HG03196 (cell line): ENCODE measurements at regions not wholly inside any gene's neighbourhood (a gene's known extent, or its start where the extent isn't known, plus 50 kb on each side); places are given as distances from the start of the nearest gene placed in this dataset.
"Not testable (repeated sequence)": the region's sequence is repeated elsewhere in the genome, so short reads cannot be mapped to it uniquely, and the experiment has no call there.

ENCODE experiments used
- ATAC-seq: cut with Tn5 transposase; IDR thresholded peaks from one replicate; pipeline ENCODE4 v1.9.1; 2021; ENCODE audit not compliant: unreplicated experiment

DNA sequence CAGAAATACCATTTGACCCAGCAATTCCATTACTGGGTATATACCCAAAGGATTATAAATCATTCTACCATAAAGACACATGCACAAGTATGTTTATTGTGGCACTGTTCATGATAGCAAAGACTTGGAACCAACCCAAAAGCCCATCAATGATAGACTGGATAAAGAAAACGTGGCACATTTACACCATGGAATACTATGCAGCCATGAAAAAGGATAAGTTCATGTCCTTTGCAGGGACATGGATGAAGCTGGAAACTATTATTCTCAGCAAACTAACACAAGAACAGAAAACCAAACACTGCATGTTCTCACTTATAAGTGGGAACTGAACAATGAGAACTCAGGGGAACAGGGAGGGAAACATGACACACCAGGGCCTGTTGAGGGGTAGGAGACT lies 1103.4 kb downstream of the TBL1XR1 start:
- not testable (repeated sequence) for ATAC-seq

DNA sequence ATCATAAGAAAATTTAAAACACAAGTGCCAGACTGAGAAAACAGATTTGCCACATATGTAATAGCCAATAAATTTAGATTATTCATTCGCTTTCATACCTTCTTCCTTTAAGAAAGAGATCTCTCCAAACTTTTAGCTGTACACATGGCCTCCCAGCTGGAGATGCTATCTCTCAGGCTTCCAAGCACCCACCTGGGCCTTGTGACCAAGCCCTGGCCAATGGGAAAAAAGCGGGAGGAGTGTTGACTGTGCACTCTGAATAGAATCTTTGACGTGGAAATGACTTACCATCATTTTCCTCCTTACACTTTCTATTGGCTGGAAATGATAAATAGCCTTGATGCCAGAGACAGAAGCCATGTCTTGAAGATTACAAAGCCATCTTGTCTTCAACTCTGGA lies 1106.6 kb downstream of the TBL1XR1 start:
- no peak for ATAC-seq

DNA sequence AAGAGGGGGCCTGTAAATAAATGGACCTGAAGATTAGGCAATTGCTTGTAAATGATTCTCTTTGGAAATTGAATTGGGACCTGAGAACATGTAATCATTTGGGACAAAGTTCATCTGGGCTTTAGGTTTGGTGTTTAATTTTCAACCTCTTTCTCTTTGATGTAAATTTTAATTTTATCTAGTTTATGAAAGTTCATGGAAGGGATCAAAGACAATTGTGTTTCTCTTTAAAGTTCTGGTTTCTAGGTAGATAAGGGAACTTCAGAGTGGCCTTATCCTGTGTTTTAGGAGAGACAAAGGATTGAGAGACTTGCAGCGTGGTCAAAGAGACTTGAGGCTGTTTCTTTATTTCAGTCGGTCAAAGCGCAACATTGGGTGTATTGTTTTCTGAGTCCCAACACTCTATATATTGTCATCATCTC lies 1108.3 kb downstream of the TBL1XR1 start:
- ATAC-seq, result no peak

DNA sequence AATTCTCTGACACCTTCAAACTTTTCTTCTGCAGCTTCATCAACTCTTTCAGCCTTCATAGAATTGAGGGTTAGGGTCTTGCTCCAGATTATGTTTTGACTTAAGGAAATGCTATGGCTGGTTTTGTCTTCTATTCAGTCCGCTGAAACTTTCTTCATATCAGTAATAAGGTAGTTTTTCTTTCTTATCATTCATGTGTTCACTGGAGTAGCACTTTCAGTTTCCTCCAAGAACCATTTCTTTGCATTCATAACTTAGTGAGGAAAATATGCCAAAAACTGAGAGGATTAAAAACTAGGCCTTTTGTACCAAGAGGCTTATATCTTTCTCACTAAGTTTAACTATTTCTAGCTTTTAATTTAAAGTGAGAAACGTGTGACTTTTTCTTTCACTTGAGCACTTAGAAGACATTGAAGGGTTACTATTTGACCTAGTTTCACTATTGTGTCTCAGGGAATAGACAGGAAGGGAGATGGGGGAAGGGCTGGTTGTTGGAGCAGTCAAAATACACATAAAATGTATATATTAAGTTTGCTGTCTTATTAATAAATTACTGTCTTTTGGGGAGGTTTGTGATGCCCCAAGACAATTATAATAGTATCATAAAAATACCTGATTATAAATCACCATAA lies 1110.1 kb downstream of the TBL1XR1 start:
- no peak for ATAC-seq

DNA sequence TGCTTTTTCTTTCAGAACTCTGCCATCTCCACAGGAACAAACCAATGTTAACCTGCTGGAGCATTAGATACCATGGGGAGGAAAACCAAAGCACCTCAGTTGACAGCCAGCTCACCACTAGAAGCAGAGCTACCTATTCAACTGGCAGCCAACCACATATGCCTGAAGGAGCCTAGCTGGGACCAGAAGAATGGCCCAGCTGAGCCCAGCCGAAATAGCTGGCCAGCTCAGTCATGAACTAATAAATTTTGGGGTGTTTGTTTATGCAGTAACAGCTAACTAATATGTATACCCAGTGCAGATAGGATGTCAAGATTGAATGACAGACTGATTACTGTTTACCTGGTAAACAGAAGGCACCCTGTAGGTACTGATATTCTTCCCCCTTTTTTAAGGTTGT lies 1117.5 kb downstream of the TBL1XR1 start:
- ATAC-seq, result no peak

DNA sequence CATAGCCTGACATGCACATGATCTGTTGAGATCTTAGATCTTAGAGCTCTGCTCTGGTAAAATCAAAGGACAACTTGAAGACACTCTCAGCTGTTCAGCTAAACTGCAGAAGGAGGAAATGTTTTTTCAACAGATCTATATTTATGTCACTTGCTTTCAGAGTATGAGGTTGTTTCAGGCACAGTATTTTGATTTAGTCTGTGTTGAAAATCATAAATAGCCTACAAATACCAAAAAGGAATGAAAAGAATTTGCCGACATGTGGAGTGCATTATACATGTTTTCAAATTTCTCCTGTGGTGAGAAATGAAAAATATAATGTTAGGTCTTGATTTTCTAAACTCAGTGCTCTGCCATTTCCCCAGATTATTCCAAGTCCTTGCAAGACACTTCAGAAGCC lies 1118.4 kb downstream of the TBL1XR1 start:
- no peak for ATAC-seq

DNA sequence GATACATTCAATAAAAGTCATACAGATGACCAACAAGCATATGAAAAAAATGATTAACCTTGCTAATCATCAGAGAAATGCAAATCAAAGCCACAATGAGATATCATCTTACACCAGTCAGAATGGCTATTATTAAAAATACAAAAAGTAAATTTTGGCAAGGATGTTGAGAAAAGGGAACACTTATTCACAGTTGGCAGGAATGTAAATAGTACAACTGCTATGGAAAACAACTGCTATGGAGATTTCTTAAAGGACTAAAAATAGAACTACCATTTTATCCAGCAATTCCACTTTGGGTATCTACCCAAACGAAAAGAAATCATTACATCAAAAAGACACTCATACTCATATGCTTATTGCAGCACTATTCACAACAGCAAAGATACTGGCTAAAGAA lies 1121.8 kb downstream of the TBL1XR1 start:
- ATAC-seq, result no peak

DNA sequence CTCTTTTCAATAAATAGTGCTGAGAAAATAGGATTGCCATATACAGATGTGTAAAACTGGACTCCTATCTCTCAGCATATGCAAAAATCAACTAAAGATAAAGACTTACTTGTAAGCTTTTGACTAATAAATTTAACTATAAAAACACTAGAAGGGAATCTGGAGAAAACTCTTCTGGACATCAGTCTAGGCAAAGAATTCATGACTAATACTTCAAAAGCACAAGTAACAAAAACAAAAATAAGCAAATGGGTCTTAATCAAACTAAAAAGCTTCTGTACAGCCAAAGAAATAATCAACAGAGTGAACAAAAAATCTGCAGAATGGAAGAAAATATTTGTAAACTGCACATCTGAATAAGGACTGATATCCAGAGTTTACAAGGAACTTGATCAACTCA lies 1122.2 kb downstream of the TBL1XR1 start:
- ATAC-seq, result no peak

DNA sequence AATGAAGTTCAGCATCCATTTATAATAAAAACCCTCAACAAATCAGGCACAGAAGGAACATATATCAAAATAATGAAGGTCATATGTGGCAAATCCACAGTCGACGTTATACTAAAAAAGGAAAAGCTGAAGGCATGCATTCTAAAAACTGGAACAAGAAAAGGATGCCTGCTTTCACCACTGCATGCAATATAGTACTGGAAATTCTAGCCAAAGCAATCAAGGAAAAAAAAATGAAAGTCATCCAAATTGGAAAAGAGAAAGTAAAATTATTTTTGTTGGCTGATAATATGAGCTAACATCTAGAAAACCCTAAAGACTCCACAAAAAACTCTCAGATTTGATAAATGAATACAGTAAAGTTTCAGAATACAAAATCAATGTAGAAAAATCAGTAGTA lies 1123.2 kb downstream of the TBL1XR1 start:
- ATAC-seq, result no peak

DNA sequence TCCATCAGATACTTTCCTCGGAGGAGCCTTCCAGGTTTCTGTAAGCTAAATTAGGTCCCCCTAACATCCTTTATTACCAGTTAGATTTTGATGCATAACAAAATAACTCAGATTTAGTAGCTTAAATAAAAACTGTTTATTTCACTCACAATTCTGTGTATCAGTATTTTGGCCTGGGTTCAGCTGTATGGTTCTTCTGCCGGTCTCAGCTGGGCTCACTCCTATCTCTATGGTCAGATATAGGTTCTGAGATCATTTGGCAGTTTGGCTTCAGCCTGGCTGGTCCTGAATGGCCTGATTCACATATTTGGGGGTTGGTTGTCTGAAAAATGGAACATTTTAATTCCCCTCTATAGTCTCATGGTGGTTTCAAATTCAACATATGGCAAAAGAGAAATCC lies 1125.3 kb downstream of the TBL1XR1 start:
- ATAC-seq, result no peak

DNA sequence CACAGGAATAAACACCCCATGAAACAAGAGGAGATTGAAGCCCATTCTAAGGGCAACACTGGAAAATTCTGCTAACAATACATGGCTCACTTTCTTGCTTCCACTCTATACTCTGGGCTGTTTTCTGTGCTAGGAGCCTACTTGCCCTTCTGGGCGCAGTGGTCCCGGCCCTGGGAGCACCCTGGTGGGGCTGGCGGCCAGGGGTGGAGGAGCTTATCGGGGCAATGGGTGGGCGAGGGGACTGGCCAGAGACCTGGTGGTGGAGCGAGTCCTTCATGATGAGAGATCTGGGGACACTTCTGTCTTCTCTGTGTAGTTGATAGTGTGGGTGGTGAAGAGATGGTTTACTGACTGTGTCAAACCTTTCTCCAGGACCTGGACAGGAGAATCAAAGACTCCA lies 1128.5 kb downstream of the TBL1XR1 start:
- ATAC-seq, result no peak

DNA sequence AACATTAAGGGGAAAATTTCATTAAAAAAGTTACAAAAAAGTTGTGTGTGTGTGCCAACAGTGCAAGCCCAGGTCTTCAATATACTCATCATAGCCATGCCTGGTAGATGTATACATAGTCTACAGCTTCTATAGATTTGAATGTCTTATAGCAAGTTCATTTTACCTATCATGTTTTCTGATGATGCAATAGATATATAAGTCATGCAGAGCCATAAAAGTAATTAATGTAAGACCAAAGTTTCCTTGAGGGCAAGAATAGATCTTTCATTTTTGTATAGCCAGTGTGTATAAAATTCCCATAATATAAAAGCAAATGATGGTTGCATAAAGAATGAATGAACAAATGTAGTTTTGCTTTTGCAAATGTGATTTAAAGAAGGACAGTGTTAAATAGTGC lies 1138.4 kb downstream of the TBL1XR1 start:
- no peak for ATAC-seq

DNA sequence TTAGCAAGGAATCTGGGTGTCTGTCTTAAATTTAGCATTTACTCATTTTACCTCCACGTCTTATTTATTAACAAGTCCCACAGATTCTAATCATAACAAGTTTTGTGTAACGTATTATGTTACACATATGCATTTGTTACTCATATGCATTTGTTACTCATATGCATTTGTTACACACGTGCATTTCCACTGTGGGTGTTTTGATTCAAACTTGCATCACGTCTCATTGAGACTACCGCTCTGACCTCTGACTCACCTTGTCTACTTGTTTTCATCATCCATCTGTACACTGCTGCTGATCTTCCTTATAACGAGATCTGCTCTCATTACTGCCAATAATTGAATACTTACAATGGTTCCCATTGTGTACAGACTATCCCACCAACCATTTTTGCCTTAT lies 1141.4 kb downstream of the TBL1XR1 start:
- ATAC-seq, result no peak

DNA sequence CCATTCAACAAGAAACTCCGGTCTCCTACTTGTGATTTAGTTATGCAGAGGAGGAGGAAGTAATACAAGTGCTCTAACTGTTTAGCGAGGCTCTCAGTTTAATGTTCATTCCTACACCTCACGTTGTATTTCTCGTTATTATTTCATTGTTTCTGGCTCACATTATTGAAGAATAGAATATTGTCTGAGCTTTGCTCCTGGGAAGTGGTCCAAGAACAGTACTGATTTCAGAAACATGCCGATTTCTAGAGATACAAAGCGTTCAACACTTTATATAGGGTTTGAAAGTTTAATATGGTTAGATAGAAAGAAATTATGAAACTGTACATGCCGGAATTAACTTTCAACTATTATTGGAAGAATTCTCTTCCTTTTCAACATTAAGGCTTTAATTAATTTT lies 1145.5 kb downstream of the TBL1XR1 start:
- no peak for ATAC-seq

DNA sequence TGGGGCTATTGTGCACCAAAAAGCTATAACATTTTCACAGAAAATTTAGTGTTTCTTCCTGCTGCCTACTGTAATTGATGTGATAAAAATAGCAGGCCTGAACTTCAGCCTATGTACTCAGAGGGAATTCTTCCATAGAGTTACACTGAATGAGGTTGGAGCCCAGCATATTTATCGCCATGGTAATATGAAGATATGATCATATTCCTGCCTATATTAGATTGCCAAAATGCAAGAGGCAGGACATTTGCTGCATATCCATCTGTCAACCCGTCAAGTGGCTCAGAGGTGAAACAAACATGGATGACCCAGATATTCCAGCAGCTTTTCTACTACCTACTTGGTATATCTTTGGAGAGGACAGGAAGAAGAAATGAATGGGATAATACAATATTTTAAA lies 1150.6 kb downstream of the TBL1XR1 start:
- no peak for ATAC-seq

DNA sequence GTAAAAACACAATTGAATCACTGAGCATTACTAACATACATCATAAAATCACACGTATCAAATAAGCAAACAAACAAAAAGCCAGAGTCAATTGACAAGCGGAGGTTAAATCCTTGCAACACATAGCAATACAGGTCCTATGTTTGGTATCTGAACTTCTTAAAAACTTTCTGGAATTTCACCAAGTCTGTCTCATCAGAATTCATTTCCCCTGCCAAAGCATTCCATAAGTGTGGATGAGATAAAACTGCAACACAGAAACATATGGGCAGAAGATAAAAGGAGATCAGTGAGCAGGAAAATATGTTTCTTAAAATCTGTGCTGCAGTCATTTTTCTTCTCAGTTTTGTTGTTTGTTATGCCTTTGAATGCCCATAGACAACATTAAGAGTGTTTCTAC lies 1155.5 kb downstream of the TBL1XR1 start:
- ATAC-seq, result no peak

DNA sequence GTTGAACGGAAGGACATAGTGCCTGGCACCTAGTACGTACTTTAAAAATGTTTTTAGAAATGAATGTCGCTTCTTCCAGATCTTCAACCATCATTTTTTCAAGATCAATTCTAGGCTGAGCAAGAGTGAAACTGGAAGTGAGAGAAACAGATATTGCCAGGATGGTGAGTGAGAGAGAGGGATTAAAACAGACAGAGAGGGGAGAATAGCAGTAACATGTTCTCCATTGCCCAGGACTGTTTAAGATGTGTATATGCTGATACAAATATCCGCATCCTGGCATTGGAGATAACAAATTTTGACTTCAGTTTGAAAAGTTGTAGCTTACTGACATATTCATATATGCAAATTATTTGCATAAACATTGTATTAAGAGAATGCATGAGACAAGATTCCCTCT lies 1156.1 kb downstream of the TBL1XR1 start:
- no peak for ATAC-seq

DNA sequence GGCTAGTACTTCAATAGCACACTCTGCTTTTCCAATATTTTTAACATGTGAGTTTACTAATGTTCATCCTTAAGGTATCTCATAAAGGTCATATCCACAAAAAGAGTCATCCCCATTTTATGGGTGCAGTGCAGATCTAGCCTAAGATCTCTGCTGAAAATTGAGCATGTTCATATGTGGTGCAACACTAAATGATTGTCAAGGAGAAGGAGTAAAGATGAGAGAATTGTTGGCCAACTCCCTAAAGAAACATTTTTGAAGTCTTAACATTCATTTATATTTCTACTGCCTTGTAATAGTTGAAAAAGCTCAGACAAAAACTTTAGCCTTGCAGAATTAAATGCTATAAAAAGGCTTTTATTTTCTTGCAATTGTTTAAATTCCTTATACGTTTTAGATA lies 1159.6 kb downstream of the TBL1XR1 start:
- ATAC-seq, result no peak

DNA sequence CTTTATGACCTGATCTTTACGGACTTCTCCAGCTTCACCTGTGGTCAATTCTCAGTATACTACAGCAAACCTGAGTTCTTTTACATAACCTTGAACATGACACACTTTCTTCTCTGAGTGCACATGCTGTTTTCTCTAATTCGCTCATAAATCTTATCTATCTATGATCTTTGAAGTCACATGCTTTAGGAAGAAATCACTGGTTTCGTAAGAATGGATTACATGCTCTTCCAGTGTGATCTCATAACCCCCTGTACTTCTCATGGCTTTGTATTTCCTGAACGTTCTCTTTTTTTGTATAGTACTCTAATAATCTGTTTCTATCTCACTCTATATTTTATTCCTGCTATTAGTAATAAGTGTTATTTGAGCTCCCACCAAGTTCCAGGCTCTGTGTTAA lies 1165.2 kb downstream of the TBL1XR1 start:
- no peak for ATAC-seq

DNA sequence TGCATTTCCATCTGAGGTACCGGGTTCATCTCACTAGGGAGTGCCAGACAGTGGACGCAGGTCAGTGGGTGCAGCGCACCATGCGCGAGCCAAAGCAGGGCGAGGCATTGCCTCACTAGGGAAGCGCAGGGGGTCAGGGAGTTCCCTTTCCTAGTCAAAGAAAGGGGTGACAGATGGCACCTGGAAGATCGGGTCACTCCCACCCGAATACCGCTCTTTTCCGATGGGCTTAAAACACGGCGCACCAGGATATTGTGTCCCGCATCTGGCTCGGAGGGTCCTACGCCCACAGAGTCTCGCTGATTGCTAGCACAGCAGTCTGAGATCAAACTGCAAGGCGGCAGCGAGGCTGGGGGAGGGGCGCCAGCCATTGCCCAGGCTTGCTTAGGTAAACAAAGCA lies 1157.1 kb downstream of the NAALADL2 start:
- not testable (repeated sequence) for ATAC-seq

DNA sequence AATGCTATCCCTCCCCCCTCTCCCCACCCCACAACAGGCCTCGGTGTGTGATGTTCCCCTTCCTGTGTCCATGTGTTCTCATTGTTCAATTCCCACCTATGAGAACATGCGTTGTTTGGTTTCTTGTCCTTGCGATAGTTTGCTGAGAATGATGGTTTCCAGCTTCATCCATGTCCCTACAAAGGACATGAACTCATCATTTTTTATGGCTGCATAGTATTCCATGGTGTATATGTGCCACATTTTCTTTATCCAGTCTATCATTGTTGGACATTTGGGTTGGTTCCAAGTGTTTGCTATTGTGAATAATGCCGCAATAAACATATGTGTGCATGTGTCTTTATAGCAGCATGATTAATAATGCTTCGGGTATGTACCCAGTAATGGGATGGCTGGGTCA lies 1156.1 kb downstream of the NAALADL2 start:
- ATAC-seq, result not testable (repeated sequence)

DNA sequence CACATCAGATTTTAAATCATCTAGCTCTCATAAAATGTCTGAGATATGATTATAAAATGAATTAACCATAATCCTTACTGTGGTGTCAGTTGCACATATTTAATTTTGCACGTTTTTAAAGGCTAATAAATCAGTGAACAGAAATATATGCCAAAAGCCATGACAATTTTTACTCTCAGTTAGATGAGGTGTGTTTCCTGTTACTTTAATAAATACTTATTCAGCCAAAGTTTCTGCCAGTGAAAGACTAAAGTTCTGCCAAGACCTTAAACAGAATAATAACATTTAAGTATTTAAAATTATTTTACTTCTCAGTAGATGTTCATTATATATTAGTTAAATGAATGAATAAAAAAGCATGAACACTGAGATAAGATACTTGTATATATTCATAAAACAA lies 1150.1 kb downstream of the NAALADL2 start:
- ATAC-seq, result no peak

DNA sequence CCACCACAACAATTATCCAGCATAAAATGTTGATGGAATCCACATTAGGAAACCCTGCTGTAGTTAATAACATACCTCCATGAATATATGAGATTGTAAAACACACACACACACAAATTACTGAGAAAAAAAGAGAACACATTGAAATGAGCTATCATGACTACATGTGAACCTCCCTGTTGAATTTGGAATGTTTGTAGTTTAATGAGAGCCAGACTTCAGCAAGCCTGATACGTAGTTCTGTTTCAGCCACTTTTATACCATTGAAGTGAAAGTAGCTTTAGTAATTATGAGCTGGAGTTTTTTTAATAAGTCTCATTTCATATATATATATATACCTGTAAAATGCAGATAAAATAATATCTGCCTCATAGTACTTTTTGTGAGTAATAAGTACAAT lies 1146.4 kb downstream of the NAALADL2 start:
- ATAC-seq, result no peak

DNA sequence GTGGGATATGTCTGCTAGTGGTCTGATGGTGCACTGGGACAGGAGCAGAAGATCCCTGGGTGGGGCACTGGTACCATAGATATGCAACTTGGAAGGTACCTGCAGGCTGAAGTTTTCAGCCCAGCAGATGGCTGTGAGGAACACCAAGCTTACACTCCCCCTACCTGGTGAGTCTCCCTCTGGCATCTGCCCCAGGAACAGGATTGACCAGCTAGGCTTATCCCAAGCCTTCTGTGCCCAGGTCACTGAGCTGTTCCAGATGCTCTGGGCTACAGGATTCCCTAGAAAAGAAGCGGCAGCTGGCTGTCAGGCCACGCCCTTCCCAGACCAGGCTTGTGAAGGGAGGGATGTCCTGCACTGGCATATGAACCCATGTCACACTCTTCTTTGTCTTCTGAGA lies 1130.0 kb downstream of the NAALADL2 start:
- no peak for ATAC-seq
